Panc1 (cell line): ENCODE measurements at regions not wholly inside any gene's neighbourhood (a gene's known extent, or its start where the extent isn't known, plus 50 kb on each side); places are given as distances from the start of the nearest gene placed in this dataset.

Experiments
- ATAC-seq: fragments of 200-7000 bp; cut with Tn5 transposase; 2 replicates; pipeline ENCODE4 v1.9.1; 2020; ENCODE audit warnings: mild to moderate bottlenecking, moderate library complexity
- BruUV-seq: library from RNA; stranded (reverse); fragments of 400-500 nt; replicated peaks from 2 replicates; lab custom pipeline; 2021; lab: Mats Ljungman, UMichigan
- CTCF ChIA-PET: fragments of 300-600 bp; sonication (Branson Sonifier 250); formaldehyde crosslinking; loops from one replicate; lab custom pipeline; 2022; ENCODE audit warnings: antibody characterized with exemption; lab: Charles Lee
- POLR2A ChIA-PET: fragments of 300-600 bp; sonication (Branson Sonifier 250); formaldehyde crosslinking; loops from one replicate; lab custom pipeline; 2022; ENCODE audit warnings: antibody characterized with exemption; lab: Charles Lee
- DNase-seq: peaks from one replicate; pipeline ENCODE4 v3.0.0-alpha.2; 2010; ENCODE audit warnings: low read depth, low spot score
- H3K27ac ChIP-seq: 2 replicates; pipeline ENCODE4 v1.5.1; 2011; ENCODE audit warnings: mild to moderate bottlenecking, low read length, inconsistent platforms
- H3K27me3 ChIP-seq: fragments of 200-500 bp; sonication (Bioruptor generic); 2 replicates; pipeline ENCODE4 v1.6.0; 2014; ENCODE audit warnings: low read length, inconsistent platforms; ENCODE audit not compliant: control insufficient read depth, insufficient read depth
- H3K36me3 ChIP-seq: fragments of 200-500 bp; sonication (Bioruptor generic); 2 replicates; pipeline ENCODE4 v1.5.1; 2014; ENCODE audit warnings: inconsistent platforms, mild to moderate bottlenecking, low read length, moderate library complexity; ENCODE audit not compliant: control insufficient read depth, insufficient read depth
- H3K4me1 ChIP-seq: 2 replicates; pipeline ENCODE4 v1.5.1; 2011; ENCODE audit warnings: inconsistent platforms, mild to moderate bottlenecking, low read length, moderate library complexity; ENCODE audit not compliant: control insufficient read depth, insufficient read depth
- H3K4me3 ChIP-seq, 2 experiments: 2 replicates each; pipeline ENCODE4 v1.5.1; 2011 to 2012; ENCODE audit warnings: low read depth in 2 of 2, low read length in 2 of 2, mild to moderate bottlenecking in 2 of 2, inconsistent platforms in 1 of 2, moderate library complexity in 1 of 2
- H3K9me3 ChIP-seq: fragments of 200-500 bp; sonication (Bioruptor generic); 2 replicates; pipeline ENCODE4 v1.5.1; 2014; ENCODE audit warnings: low read depth, mild to moderate bottlenecking, inconsistent platforms, low read length, moderate library complexity; ENCODE audit not compliant: control insufficient read depth, insufficient read depth
- CTCF ChIP-seq: fragments of 450-650 bp; IDR thresholded peaks from 2 replicates; pipeline ENCODE4 v1.5.1; 2017; ENCODE audit warnings: mild to moderate bottlenecking
- POLR2AphosphoS5 ChIP-seq: IDR thresholded peaks from 2 replicates; pipeline ENCODE4 v1.6.1; 2012; ENCODE audit warnings: mild to moderate bottlenecking, low read depth, low read length, moderate library complexity
- REST ChIP-seq, 2 experiments: IDR thresholded peaks; 2 replicates each; pipeline ENCODE4 v1.6.1; 2011 to 2012; ENCODE audit warnings: low read depth in 2 of 2, control low read depth in 1 of 2, low read length in 1 of 2, mild to moderate bottlenecking in 1 of 2, moderate library complexity in 1 of 2; ENCODE audit not compliant: insufficient read depth in 1 of 2
- SIN3A ChIP-seq: IDR thresholded peaks from 2 replicates; pipeline ENCODE4 v1.6.1; 2012; ENCODE audit warnings: low read depth, mild to moderate bottlenecking, low read length, moderate library complexity, borderline replicate concordance; ENCODE audit not compliant: insufficient read depth
- TCF7L2 ChIP-seq: IDR thresholded peaks from 2 replicates; pipeline ENCODE4 v1.6.1; 2011; ENCODE audit warnings: mild to moderate bottlenecking, low read depth, low read length, inconsistent platforms
- in situ Hi-C: cut with HindIII; loops from 2 replicates; pipeline ENCODE4 v1.10.0; 2016; ENCODE audit warnings: low sequenced_read_pairs, low pct_unique_long_range_greater_than_20kb
- intact Hi-C: fragments of 100-400 bp; cut with micrococcal nuclease; formaldehyde crosslinking; loops from one replicate; pipeline ENCODE4 v1.10.0; 2022; ENCODE audit not compliant: unreplicated experiment

- POLR2A ChIA-PET = no interaction called here
- TF ChIP-seq REST (IDR thresholded peaks at IDR 0.05; ENCODE audit: insufficient read depth in 1 of 2, low read depth in 2 of 2, low read length in 1 of 2) (no peak), SIN3A (no peak), POLR2AphosphoS5 (no peak), CTCF (no peak), TCF7L2 (no peak)
- BruUV-seq = no TSS peak
- Histone ChIP-seq H3K4me1 (no peaks in the 10 kb centered on the region), H3K9me3 (no peaks in the 10 kb centered on the region), H3K36me3 (no peaks in the 10 kb centered on the region), H3K27me3 (no peaks in the 10 kb centered on the region), H3K27ac (no peak overlapping the region), H3K4me3 (no peak overlapping the region)
- ATAC-seq = no peak
- intact Hi-C loops (no loop called here), in situ Hi-C loops (no loop called here)
- CTCF ChIA-PET = no interaction called here
- DNase-seq = no peak
Measured at GRCh38 chr1:14339288-14339687, 259.2 kb upstream of the KAZN start.

GRCh38 chr1:14340002-14340785 lies 258.3 kb upstream of the KAZN start:
- no peaks in the 10 kb centered on the region for H3K9me3 ChIP-seq
- H3K27ac ChIP-seq = no peak overlapping the region
- H3K4me3 ChIP-seq = no peak overlapping the region
- CTCF ChIA-PET = no interaction called here
- in situ Hi-C loops (no loop called here), intact Hi-C loops (no loop called here)
- no peak for ATAC-seq
- POLR2A ChIA-PET = no interaction called here
- no peaks in the 10 kb centered on the region for H3K36me3 ChIP-seq
- BruUV-seq = no TSS peak
- TF ChIP-seq REST (IDR thresholded peaks at IDR 0.05; ENCODE audit: insufficient read depth in 1 of 2, low read depth in 2 of 2, low read length in 1 of 2) = no peak
- TF ChIP-seq SIN3A = no peak
- no peak for TF ChIP-seq TCF7L2
- no peak for TF ChIP-seq POLR2AphosphoS5
- TF ChIP-seq CTCF = no peak
- no peaks in the 10 kb centered on the region for H3K27me3 ChIP-seq
- no peak for DNase-seq
- H3K4me1 ChIP-seq = no peaks in the 10 kb centered on the region
